HG03095 (cell line): ENCODE measurements at regions not wholly inside any gene's neighbourhood (a gene's known extent, or its start where the extent isn't known, plus 50 kb on each side); places are given as distances from the start of the nearest gene placed in this dataset.
A peak's percentile ranks its signal among the peaks of the same experiment; 100 is the strongest.

Experiments used
- ATAC-seq: cut with Tn5 transposase; IDR thresholded peaks from one replicate; pipeline ENCODE4 v1.9.1; 2021; ENCODE audit warnings: moderate library complexity; ENCODE audit not compliant: unreplicated experiment

GRCh38 chr15:38646716-38647115 is 82.1 kb upstream of the RASGRP1 start:
- no peak for ATAC-seq

GRCh38 chr15:38647683-38648082 is 83.1 kb upstream of the RASGRP1 start:
- ATAC-seq = no peak

GRCh38 chr15:38648121-38648843 is 83.7 kb upstream of the RASGRP1 start:
- ATAC-seq = no peak

GRCh38 chr15:38650384-38650783 is 85.8 kb upstream of the RASGRP1 start:
- no peak for ATAC-seq

- no peak for ATAC-seq
Measured at GRCh38 chr15:38650936-38651327, 86.3 kb upstream of the RASGRP1 start.

- ATAC-seq = no peak
Measured at GRCh38 chr15:38651328-38652038, 86.9 kb upstream of the RASGRP1 start.

GRCh38 chr15:38652183-38652794 is 87.7 kb upstream of the RASGRP1 start:
- ATAC-seq = no peak

GRCh38 chr15:38652998-38653397 is 88.4 kb upstream of the RASGRP1 start:
- no peak for ATAC-seq

GRCh38 chr15:38658431-38658830 is 93.8 kb upstream of the RASGRP1 start:
- ATAC-seq = no peak

- no peak for ATAC-seq
Measured at GRCh38 chr15:38660738-38661137, 96.1 kb upstream of the RASGRP1 start.

- ATAC-seq = no peak
Measured at GRCh38 chr15:38662033-38662802, 97.6 kb upstream of the RASGRP1 start.

GRCh38 chr15:38662805-38663204 is 98.2 kb upstream of the RASGRP1 start:
- ATAC-seq = no peak

GRCh38 chr15:38665586-38666305 is 101.1 kb upstream of the RASGRP1 start:
- no peak for ATAC-seq

- ATAC-seq = no peak
Measured at GRCh38 chr15:38666865-38667510, 102.4 kb upstream of the RASGRP1 start.

- ATAC-seq = no peak
Measured at GRCh38 chr15:38667890-38668850, 103.6 kb upstream of the RASGRP1 start.

- ATAC-seq = no peak
Measured at GRCh38 chr15:38668898-38669391, 104.3 kb upstream of the RASGRP1 start.

GRCh38 chr15:38670128-38671005 is 105.8 kb upstream of the RASGRP1 start:
- ATAC-seq = peak; percentile 41

GRCh38 chr15:38671006-38671387 is 106.4 kb upstream of the RASGRP1 start:
- no peak for ATAC-seq
